Endothelial cell of umbilical vein (primary cell): ENCODE measurements at regions not wholly inside any gene's neighbourhood (a gene's known extent, or its start where the extent isn't known, plus 50 kb on each side); places are given as distances from the start of the nearest gene placed in this dataset.

Experiments
- BruUV-seq: library from RNA; stranded (reverse); fragments of 400-500 nt; replicated peaks from 2 replicates; lab custom pipeline; 2021; lab: Mats Ljungman, UMichigan
- CTCF ChIA-PET: fragments of 300-600, 350-600 bp; sonication (Branson Sonifier 250); formaldehyde crosslinking; loops from one replicate; lab custom pipeline; 2021; ENCODE audit warnings: antibody characterized with exemption, inconsistent platforms; lab: Charles Lee
- POLR2A ChIA-PET: fragments of 300-600, 350-600 bp; sonication (Branson Sonifier 250); formaldehyde crosslinking; loops from one replicate; lab custom pipeline; 2021; ENCODE audit warnings: antibody characterized with exemption, inconsistent platforms; lab: Charles Lee
- DNase-seq: peaks from one replicate; pipeline ENCODE4 v3.0.0-alpha.2; 2011; ENCODE audit warnings: low read depth, low spot score
- FAIRE-seq: peaks from 2 replicates; lab custom pipeline; 2011; peaks lifted over from hg19 to GRCh38; lab: Jason Lieb, UNC
- H2AFZ ChIP-seq: 2 replicates; pipeline ENCODE4 v1.6.0; 2012; ENCODE audit warnings: low read depth, low read length, control low read depth, inconsistent platforms
- H3K27ac ChIP-seq: 2 replicates; pipeline ENCODE4 v1.5.1; 2011; ENCODE audit warnings: low read depth, mild to moderate bottlenecking, control low read depth, low read length, moderate library complexity; ENCODE audit not compliant: insufficient read depth
- H3K27me3 ChIP-seq, 2 experiments: 2 replicates each; pipeline versions ENCODE4 v1.6.0 to v1.6.1; 2011; ENCODE audit warnings: low read length in 2 of 2, mixed read lengths in 1 of 2; ENCODE audit not compliant: control insufficient read depth in 2 of 2, insufficient read depth in 2 of 2
- H3K36me3 ChIP-seq, 2 experiments: 2 replicates in 1 of 2; 3 replicates in 1 of 2; pipeline ENCODE4 v1.5.1; 2011; ENCODE audit warnings: low read length in 2 of 2, mild to moderate bottlenecking in 1 of 2, moderate library complexity in 1 of 2; ENCODE audit not compliant: control insufficient read depth in 2 of 2, insufficient read depth in 2 of 2; ENCODE audit errors: extremely low read depth in 1 of 2
- H3K4me1 ChIP-seq: 3 replicates; pipeline ENCODE4 v1.5.1; 2011; ENCODE audit warnings: mild to moderate bottlenecking, low read length; ENCODE audit not compliant: control insufficient read depth, insufficient read depth; ENCODE audit errors: extremely low read depth
- H3K4me2 ChIP-seq: 2 replicates; pipeline ENCODE4 v1.6.1; 2011; ENCODE audit warnings: low read length, control low read depth, mixed read lengths; ENCODE audit not compliant: insufficient read depth
- H3K4me3 ChIP-seq, 3 experiments: fragments of 200-600 bp in 1 of 3; sonication (generic), shearing (Covaris generic) in 1 of 3; replicated peaks in 1 of 3; 2 replicates each; pipeline ENCODE4 v1.5.1; 2011 to 2016; ENCODE audit warnings: control low read depth in 3 of 3, low read length in 3 of 3, mild to moderate bottlenecking in 2 of 3, inconsistent platforms in 1 of 3, low read depth in 1 of 3, moderate library complexity in 1 of 3; ENCODE audit not compliant: insufficient read depth in 1 of 3
- H3K79me2 ChIP-seq: 2 replicates; pipeline ENCODE4 v1.6.0; 2012; ENCODE audit warnings: low read length, inconsistent platforms; ENCODE audit not compliant: control insufficient read depth, insufficient read depth
- H3K9ac ChIP-seq: replicated peaks from 2 replicates; pipeline ENCODE3; 2011; ENCODE audit warnings: low read length, control low read depth; ENCODE audit not compliant: insufficient read depth; ENCODE audit errors: extremely low read depth
- H3K9me1 ChIP-seq: replicated peaks from 3 replicates; pipeline ENCODE4 v1.6.0; 2011; ENCODE audit warnings: mild to moderate bottlenecking, low read length; ENCODE audit not compliant: control insufficient read depth, insufficient read depth; ENCODE audit errors: extremely low read depth
- H3K9me3 ChIP-seq: replicated peaks from 2 replicates; pipeline ENCODE4 v1.5.1; 2012; ENCODE audit warnings: low read length, inconsistent platforms; ENCODE audit not compliant: control insufficient read depth, insufficient read depth
- H4K20me1 ChIP-seq: replicated peaks from 2 replicates; pipeline ENCODE3; 2011; ENCODE audit warnings: mild to moderate bottlenecking, low read length; ENCODE audit not compliant: control insufficient read depth, insufficient read depth; ENCODE audit errors: extremely low read depth
- CTCF ChIP-seq, 2 donors: IDR thresholded peaks; 1 replicate in 1 of 2; 2 replicates in 1 of 2; pipeline ENCODE4 v1.5.1; 2011; ENCODE audit warnings: low read length in 2 of 2, mild to moderate bottlenecking in 2 of 2, moderate library complexity in 2 of 2, control low read depth in 1 of 2, inconsistent platforms in 1 of 2, low read depth in 1 of 2; ENCODE audit not compliant: insufficient read depth in 1 of 2; ENCODE audit errors: extremely low read depth in 1 of 2
- EZH2 ChIP-seq: IDR thresholded peaks from 2 replicates; pipeline ENCODE4 v1.6.1; 2012; ENCODE audit warnings: borderline replicate concordance, low read depth, mild to moderate bottlenecking, moderate library complexity, low read length, inconsistent platforms; ENCODE audit not compliant: severe bottlenecking
- FOS ChIP-seq: IDR thresholded peaks from 2 replicates; pipeline ENCODE4 v1.6.1; 2011; ENCODE audit warnings: mild to moderate bottlenecking, low read length, moderate library complexity, borderline replicate concordance; ENCODE audit not compliant: insufficient read depth
- GATA2 ChIP-seq: IDR thresholded peaks from 2 replicates; pipeline ENCODE4 v1.7.0; 2011; ENCODE audit warnings: low read depth, mild to moderate bottlenecking, moderate library complexity, mixed read lengths, low read length; ENCODE audit not compliant: insufficient read length, insufficient read depth
- JUN ChIP-seq: IDR thresholded peaks from 2 replicates; pipeline ENCODE4 v1.6.1; 2011; ENCODE audit warnings: borderline replicate concordance, low read depth; ENCODE audit not compliant: insufficient read length, insufficient read depth
- MAX ChIP-seq: IDR thresholded peaks from 2 replicates; pipeline ENCODE4 v1.6.1; 2011; ENCODE audit not compliant: insufficient read depth, insufficient read length
- MYC ChIP-seq: IDR thresholded peaks from one replicate; pipeline ENCODE4 v1.6.1; 2011; ENCODE audit warnings: mild to moderate bottlenecking, low read depth, low read length
- POLR2A ChIP-seq: IDR thresholded peaks from 2 replicates; pipeline ENCODE4 v1.6.1; 2012; ENCODE audit warnings: low read depth, mild to moderate bottlenecking, control low read depth, low read length
- POLR2AphosphoS5 ChIP-seq: IDR thresholded peaks from 2 replicates; pipeline ENCODE4 v1.6.1; 2012; ENCODE audit warnings: low read depth, mild to moderate bottlenecking, control low read depth, low read length, moderate library complexity; ENCODE audit not compliant: insufficient read depth
- dilution Hi-C: fragments of 300-500 bp; cut with MboI; formaldehyde crosslinking; loops from one replicate; pipeline ENCODE4 v1.15.0; 2019; ENCODE audit warnings: low sequenced_read_pairs; ENCODE audit not compliant: extremely low pct_ligation_motif_present
- intact Hi-C: fragments of 100-400 bp; cut with micrococcal nuclease; formaldehyde crosslinking; loops from one replicate; pipeline ENCODE4 v1.10.0; 2022

- Histone ChIP-seq H3K9ac (no peak overlapping the region), H3K9me1 (no peaks in the 10 kb centered on the region), H3K27ac (no peak overlapping the region), H3K36me3 (no peaks in the 10 kb centered on the region), H3K79me2 (no peaks in the 10 kb centered on the region), H4K20me1 (no peaks in the 10 kb centered on the region), H3K4me1 (no peaks in the 10 kb centered on the region), H3K4me3 (no peak overlapping the region), H3K9me3 (peaks cover 2% of the 10 kb centered on the region), H3K4me2 (no peak overlapping the region), H3K27me3 (no peaks in the 10 kb centered on the region), H2AFZ (no peak overlapping the region)
- DNase-seq (no peak), FAIRE-seq (no peak)
- dilution Hi-C loops (no loop called here), intact Hi-C loops (no loop called here)
- no TSS peak for BruUV-seq
- CTCF ChIA-PET, result no interaction called here
- TF ChIP-seq CTCF (IDR thresholded peaks at IDR 0.05; ENCODE audit: extremely low read depth in 1 of 2, insufficient read depth in 1 of 2, low read depth in 1 of 2, low read length in 2 of 2) (no peak), MAX (no peak), POLR2A (no peak), MYC (no peak), EZH2 (no peak), FOS (no peak), JUN (no peak), GATA2 (no peak), POLR2AphosphoS5 (no peak)
- POLR2A ChIA-PET, result no interaction called here
Observed at GRCh38 chr2:66093371-66093770, 341.6 kb upstream of the MEIS1 start.
